ENCODE measurements at regions not wholly inside any gene's neighbourhood (a gene's known extent, or its start where the extent isn't known, plus 50 kb on each side); places are given as distances from the start of the nearest gene placed in this dataset.
"Not testable (repeated sequence)": the region's sequence is repeated elsewhere in the genome, so short reads cannot be mapped to it uniquely, and the experiment has no call there.

- H3K9me3 Mint-ChIP-seq: peaks cover 0 to 12% of the 10 kb centered on the region in 2 donors
- no peak for DNase-seq (ENCODE audit: low spot score in 2 of 2)
- no peak overlapping the region for H3K27ac Mint-ChIP-seq
- no peaks in the 10 kb centered on the region for H3K36me3 Mint-ChIP-seq
- no peak for ATAC-seq
These were observed 198.0 kb upstream of the COX10 start for GRCh38 chr17:13871261-13871660.

DNA sequence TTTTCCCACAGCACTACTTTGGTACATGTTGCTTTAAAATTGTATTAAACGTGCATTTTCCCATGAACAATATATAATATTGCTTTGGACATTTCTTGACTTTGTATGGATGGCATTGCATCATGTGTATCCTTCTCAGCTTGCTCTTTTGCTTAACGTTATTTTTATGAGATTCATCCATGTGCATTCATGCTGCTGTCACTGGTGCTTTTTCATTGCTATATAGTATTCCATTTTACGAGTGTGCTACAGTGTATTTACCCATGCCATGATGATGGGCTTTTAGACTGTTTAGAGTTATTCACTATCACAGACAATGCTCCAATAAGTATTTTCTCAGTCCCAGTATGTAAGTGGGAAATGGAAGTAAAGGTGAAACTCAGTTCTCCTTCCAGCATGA is 195.2 kb upstream of the COX10 start:
- ATAC-seq: no peak
- peaks cover 0 to 7% of the 10 kb centered on the region in 2 donors for H3K9me3 Mint-ChIP-seq
- no peaks in the 10 kb centered on the region for H3K36me3 Mint-ChIP-seq
- DNase-seq (ENCODE audit: low spot score in 2 of 2): no peak
- H3K27ac Mint-ChIP-seq: no peak overlapping the region

DNA sequence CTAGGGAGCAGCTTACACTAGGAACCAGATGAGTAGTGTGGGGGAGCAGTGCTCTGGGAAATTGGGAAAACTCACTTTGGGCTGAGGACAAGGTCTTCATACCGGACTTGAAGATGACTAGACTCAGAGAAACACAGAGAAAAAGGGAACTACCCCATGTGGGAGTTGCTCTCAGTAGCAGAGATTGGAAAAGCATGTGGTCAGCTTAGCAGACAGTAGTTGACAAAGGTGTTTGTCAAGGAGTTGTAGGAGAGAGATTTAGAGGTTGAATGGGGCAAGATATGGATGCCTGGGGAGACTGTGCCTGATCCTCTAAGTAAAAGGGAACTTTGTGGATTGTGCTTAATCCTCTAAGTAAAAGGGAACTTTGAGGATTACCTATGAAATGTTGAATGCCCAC is 194.5 kb upstream of the COX10 start:
- no peak for ATAC-seq
- H3K36me3 Mint-ChIP-seq: no peaks in the 10 kb centered on the region

GRCh38 chr17:13879961-13880466 is 189.3 kb upstream of the COX10 start:
- peaks cover 0 to 9% of the 10 kb centered on the region in 2 donors for H3K9me3 Mint-ChIP-seq
- H3K36me3 Mint-ChIP-seq: no peaks in the 10 kb centered on the region
- ATAC-seq: no peak
- H3K27ac Mint-ChIP-seq: no peak overlapping the region
- no peak for DNase-seq (ENCODE audit: low spot score in 2 of 2)

More for the DNA sequence above, 194.5 kb upstream of the COX10 start:
- Mint-ChIP-seq H3K27ac (no peak overlapping the region), H3K9me3 (peaks cover 0 to 7% of the 10 kb centered on the region in 2 donors)
- DNase-seq (ENCODE audit: low spot score in 2 of 2): no peak

GRCh38 chr17:13883659-13884058 is 185.6 kb upstream of the COX10 start:
- H3K9me3 Mint-ChIP-seq: peaks cover 0 to 9% of the 10 kb centered on the region in 2 donors
- H3K27ac Mint-ChIP-seq: no peak overlapping the region
- DNase-seq (ENCODE audit: low spot score in 2 of 2) (no peak), ATAC-seq (no peak)
- H3K36me3 Mint-ChIP-seq: no peaks in the 10 kb centered on the region

GRCh38 chr17:13884347-13884746 is 185.0 kb upstream of the COX10 start:
- Mint-ChIP-seq H3K9me3 (peaks cover 0 to 9% of the 10 kb centered on the region in 2 donors), H3K27ac (no peak overlapping the region), H3K36me3 (no peaks in the 10 kb centered on the region)
- DNase-seq (ENCODE audit: low spot score in 2 of 2) (no peak), ATAC-seq (no peak)

GRCh38 chr17:13885550-13885949 is 183.8 kb upstream of the COX10 start:
- Mint-ChIP-seq H3K36me3 (no peaks in the 10 kb centered on the region), H3K27ac (no peak overlapping the region), H3K9me3 (peaks cover 0 to 9% of the 10 kb centered on the region in 2 donors)
- no peak for ATAC-seq
- no peak for DNase-seq (ENCODE audit: low spot score in 2 of 2)

GRCh38 chr17:13885953-13886889 is 183.1 kb upstream of the COX10 start:
- ATAC-seq: no peak
- no peak overlapping the region for H3K27ac Mint-ChIP-seq
- H3K36me3 Mint-ChIP-seq: no peaks in the 10 kb centered on the region
- DNase-seq (ENCODE audit: low spot score in 2 of 2): no peak
- H3K9me3 Mint-ChIP-seq: peaks cover 0 to 9% of the 10 kb centered on the region in 2 donors

DNA sequence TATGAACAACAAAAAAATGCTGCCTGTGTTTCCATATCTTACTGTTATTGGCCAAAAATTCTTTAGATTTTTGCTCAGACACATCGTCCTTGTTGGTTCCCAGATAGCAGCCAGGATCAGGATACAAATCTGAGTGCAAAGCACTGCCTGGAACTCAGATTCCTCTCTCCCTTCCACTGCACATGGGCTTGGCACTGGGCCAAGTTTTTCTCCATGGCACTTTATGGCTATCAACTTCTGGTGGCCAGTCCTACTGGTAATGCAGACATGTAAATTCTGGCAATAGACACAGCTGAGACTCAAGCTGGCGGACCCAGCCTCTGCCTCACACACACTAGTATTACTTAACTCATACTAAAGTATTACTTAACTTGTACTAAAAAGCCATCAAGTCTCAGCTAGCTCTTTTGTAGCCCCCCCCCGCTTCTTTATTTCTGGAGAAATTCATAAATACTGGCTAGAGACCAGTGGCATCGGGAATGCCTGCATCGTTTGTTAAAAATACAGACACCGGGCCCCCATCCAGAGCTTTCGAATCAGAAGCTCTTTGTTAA is 181.2 kb upstream of the COX10 start:
- H3K36me3 Mint-ChIP-seq: no peaks in the 10 kb centered on the region
- DNase-seq (ENCODE audit: low spot score in 2 of 2) (no peak), ATAC-seq (no peak)
- no peaks in the 10 kb centered on the region for H3K9me3 Mint-ChIP-seq
- peak overlapping the region in 1 of 2 donors; percentile 65 for H3K27ac Mint-ChIP-seq

DNA sequence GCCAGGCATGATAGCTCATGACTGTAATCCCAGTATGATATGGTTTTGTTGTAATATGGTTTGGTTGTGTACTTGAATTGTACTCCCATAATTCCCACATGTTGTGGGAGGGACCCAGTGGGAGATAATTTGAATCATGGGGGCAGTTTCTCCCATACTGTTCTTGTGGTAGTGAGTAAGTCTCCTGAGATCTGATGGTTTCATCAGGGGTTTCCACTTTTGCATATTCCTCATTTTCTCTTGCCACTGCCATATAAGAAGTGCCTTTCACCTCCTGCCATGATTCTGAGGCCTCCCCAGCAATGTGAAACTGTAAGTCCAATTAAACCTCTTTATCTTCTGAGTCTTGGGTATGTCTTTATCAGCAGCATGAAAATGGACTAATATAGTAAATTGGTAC is 160.3 kb upstream of the COX10 start:
- not testable (repeated sequence) for H3K9me3 Mint-ChIP-seq; H3K36me3 Mint-ChIP-seq; H3K27ac Mint-ChIP-seq; ATAC-seq; DNase-seq (ENCODE audit: low spot score in 2 of 2)

DNA sequence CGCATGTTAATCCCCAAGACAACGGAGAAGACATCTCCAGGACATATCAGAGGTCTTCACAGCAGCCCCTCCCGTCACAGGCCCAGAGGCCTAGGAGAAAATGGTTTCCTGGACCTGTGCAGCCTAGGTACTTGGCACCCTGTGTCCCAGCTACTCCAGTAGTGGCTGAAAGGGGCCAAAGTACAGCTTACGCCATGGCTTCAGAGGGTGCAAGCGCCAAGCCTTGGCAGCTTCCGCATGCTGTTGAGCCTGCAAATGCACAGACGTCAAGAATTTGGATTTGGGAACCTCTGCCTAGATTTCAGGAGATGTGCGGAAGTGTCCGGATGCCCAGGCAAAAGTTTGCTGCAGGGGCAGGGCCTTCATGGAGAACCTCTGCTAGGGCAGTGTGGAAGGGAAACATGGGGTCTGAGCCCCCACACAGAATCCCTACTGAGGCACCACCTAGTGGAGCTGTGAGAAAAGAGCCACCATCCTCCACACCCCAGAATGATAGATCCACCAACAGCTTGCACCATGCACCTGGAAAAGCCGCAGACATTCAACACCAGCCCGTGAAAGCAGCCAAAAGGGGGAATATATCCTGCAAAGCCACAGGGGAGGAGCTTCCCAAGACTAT is 159.3 kb upstream of the COX10 start:
- ATAC-seq: no peak
- DNase-seq (ENCODE audit: low spot score in 2 of 2): no peak
- H3K27ac Mint-ChIP-seq: no peak overlapping the region

GRCh38 chr17:13917634-13918033 is 151.7 kb upstream of the COX10 start:
- Mint-ChIP-seq H3K36me3 (no peaks in the 10 kb centered on the region), H3K9me3 (no peaks in the 10 kb centered on the region), H3K27ac (no peak overlapping the region)
- no peak for ATAC-seq
- no peak for DNase-seq (ENCODE audit: low spot score in 2 of 2)

More for the DNA sequence above, 159.3 kb upstream of the COX10 start:
- no peaks in the 10 kb centered on the region for H3K36me3 Mint-ChIP-seq
- H3K9me3 Mint-ChIP-seq: no peaks in the 10 kb centered on the region

GRCh38 chr17:13918247-13918646 is 151.1 kb upstream of the COX10 start:
- DNase-seq (ENCODE audit: low spot score in 2 of 2) (no peak), ATAC-seq (no peak)
- no peak overlapping the region for H3K27ac Mint-ChIP-seq
- H3K36me3 Mint-ChIP-seq: no peaks in the 10 kb centered on the region
- no peaks in the 10 kb centered on the region for H3K9me3 Mint-ChIP-seq

DNA sequence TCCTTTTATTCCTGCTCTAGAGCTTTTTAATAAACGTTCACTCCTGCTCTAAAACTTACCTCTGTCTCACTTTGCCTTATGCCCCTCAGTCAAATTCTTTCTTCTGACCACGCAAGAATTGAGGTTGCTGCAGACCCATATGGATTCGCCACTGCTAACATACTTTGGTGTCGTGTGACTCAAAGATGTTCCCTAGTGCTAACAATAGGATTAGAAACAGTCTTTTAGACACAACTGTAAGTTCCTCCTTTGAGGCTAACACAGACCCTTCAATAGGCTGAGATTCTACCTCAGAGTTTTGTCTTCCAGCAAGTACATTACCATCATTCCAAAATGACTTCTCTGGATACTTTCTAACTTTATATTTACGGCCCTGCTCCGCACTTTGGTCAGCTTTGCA is 149.5 kb upstream of the COX10 start:
- Mint-ChIP-seq H3K9me3 (no peaks in the 10 kb centered on the region), H3K36me3 (no peaks in the 10 kb centered on the region), H3K27ac (no peak overlapping the region)
- ATAC-seq: no peak
- DNase-seq (ENCODE audit: low spot score in 2 of 2): no peak

DNA sequence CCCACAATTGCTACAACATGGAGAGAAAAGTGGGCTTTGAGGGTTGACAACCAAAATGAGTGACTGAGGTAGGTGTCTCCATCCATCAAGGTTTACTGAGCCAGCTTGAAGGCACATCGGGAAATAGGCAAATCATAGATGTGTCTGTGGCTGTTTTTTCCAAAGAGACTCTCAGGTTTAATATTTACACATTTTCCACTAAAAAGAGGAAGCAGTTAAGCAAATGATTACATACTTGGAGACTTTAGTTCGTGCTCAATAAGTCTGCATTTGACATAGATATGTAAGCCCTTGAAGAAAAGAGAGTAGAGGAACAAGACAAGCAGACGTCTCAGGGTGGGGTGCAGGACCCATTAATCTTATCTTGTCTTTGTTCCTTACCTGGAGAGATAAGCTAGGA is 148.9 kb upstream of the COX10 start:
- Mint-ChIP-seq H3K9me3 (no peaks in the 10 kb centered on the region), H3K36me3 (no peaks in the 10 kb centered on the region), H3K27ac (no peak overlapping the region)
- DNase-seq (ENCODE audit: low spot score in 2 of 2) (no peak), ATAC-seq (no peak)

DNA sequence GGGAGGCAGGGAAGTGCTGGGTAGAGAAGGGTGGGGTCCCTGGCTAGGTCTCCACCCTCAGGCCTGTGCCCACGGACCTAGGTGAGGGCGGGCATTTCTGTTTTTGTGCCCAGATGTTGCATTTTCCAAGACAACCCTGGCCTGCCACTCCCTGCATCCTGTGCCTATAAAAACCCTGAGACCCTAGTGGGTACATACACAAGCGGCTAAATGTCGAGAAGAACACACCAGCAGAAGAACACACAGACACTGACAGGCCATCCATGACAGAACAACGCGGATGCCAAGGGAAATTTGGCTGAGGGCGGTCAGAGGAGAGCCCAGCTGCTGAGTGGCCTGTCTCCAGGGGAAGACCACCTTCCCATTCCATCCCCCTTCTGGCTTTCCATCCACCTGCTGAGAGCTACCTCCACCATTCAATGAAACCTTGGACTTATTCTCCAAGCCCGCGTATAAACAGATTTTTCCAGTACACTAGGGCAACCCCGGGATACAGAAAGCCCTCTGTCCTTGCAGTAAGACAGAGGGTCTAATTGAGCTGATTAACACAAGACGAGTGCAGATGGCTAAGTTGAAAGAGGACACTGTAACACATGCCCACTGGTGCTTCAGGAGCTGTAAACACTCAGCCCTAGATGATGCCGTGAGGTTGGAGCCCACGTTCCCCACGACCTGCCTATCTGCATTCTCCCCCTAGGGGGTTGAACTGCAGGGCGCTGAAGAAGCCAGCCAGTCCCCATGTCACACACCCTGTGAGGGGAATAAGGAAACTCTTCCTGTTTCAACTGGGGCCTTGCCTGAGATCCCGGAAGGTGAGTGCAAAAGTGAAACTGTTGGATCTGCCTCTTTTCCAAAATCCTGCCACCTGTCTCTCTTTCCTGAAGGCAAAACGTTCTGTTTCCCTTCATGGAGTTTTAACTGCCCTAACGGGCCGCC is 147.2 kb upstream of the COX10 start:
- H3K36me3 Mint-ChIP-seq: peaks cover 0 to 9% of the 10 kb centered on the region in 2 donors
- DNase-seq (ENCODE audit: low spot score in 2 of 2): no peak
- no peak for ATAC-seq
- H3K27ac Mint-ChIP-seq: no peak overlapping the region
- H3K9me3 Mint-ChIP-seq: no peaks in the 10 kb centered on the region

Measured in activated naive CD4-positive, alpha-beta T cell treated with anti-CD3 and anti-CD28 coated beads, Interleukin-2, amount 50 U/mL, for 72 hours (primary cell).